ENCODE measurements at regions not wholly inside any gene's neighbourhood (a gene's known extent, or its start where the extent isn't known, plus 50 kb on each side); places are given as distances from the start of the nearest gene placed in this dataset.

DNA sequence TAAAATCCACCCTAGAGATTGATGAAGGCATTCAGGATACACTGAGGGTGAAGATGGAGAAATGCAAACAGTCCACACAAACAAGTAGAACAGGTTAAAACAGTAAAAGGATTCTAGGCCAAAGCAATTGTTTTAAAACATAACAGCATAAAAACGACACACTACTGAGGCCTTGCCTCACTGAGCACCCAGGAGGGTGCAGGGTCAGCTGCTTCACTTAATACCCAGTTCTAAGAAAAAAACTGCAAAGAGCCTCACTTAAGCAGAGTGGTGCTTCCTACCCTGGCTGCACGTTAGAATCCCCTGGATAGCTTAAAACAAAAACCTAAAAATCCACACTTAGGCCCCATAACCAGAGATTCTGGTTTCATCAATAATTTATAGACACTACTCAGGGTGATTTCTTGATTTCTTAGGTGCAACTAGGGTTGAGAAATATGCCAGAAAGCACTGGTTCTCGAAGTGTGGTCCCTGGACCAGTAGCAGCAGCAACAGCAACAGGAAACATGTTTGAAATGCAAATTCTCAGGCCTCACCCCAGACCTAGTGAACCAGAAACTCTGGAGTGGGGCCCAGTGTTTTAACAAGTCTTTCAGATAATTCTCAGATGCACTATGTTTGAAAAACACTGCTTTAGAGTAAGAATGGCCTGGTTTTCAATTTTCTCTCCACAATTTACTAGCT lies 279.1 kb downstream of the ZEB2 start:
- no peak for FAIRE-seq

DNA sequence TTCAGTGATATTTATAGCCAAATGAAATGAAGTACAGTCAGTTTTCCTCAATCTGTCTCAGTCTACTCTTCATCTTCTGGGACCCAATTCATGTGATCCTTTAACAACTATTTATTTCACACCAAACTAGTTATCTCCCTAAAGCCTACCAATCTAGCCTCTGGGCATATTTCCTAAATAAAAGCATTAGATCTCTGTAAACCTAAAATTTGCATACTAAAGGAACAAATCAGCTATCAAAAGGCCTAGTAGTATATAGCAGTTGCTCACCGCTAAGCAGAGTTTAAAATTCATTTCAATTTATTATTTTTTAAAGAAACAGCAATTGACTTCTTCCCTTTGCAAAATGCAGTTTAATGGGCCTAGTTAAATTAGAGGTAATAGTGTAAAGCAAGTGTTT lies 280.2 kb downstream of the ZEB2 start:
- FAIRE-seq, result no peak

DNA sequence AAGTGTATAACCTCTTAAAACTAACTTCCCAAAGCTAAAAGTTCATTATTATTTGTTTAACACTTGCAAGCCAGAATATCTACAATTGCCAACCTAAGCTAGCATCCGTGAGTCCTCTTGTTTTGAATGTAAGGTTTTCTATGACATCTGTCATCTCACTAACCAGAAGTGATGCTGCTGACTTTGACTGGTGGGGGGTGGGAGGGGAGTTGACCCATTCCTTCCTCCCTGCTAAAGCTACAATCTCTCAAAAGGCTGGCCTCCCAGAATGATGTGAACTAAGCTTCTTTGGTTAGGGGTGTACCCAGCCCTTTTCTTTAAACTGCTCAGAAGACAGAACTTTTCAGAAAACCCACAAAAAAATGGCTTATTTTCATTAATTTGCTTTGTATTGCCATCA lies 280.6 kb downstream of the ZEB2 start:
- no peak for FAIRE-seq

DNA sequence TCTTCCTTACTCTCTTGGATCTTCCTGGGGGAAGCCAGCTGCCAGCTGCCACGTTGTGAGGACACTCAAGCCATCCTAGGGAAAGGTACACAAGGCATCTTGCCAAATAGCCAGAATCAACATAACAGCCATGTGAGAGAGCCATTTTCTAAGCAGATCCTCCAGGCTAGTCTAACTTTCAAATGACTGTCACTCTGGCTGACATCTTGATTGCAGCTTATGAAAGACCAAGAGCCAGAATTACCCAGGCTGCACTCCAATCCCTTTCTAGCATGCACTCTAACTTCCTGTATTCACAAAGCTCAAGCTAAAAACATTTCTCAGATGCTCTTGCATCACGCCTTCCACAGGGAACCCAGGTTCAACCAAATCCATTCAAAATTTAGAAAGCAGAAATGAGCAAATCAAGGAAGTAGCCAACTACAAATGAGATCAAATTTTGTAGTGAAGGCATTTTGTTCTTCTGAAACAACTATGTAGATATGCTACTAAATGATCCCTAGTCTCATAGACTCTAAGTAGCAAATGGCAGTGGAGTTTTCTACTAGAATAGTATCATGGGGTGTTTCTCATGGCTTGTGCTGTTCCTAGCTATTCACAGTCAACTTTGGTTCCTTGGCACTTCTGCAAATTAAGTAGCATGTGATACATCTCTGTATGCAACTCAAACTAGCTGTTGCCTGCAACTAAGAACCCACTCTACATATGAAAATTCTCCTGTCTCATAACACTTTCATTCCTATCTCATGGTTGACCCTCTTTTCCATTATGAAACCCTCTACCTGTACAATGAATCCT lies 281.9 kb downstream of the ZEB2 start:
- FAIRE-seq, result no peak

DNA sequence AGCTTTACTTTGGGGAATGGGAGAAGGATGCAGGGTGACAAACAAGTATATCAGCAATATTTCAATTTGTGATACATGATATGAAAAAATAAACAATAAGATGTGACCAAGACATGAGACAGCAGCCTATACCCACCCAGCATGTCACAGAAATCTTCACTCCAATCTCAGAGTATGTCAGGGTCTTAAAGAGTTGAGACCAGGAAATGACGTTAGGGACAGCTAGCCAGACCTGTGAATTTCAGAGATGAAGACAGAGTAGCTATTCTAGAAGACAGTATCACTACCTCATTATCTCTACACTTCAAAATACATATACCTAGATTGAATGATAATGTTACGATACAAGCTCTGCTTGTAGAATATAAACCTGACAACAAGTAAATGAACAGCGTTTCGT lies 282.8 kb downstream of the ZEB2 start:
- no peak for FAIRE-seq

DNA sequence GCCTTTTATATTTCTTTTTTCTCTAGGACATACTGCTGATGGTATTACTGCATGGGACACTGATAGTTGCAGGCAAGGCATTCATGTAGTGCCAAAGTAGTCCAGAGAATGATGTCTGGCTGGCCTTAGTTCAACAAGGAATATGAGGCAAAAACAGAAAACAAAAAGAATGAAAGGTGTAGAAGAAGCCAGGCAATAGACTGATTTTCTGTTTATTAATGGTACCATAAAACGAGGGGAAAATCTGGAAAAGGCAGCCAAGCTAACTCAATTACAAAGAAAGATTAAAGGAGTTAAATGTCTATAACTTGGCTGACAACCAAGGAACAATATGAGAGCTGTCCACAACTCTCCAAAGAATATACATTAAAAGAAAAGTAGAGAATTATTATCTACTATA lies 284.9 kb downstream of the ZEB2 start:
- no peak for FAIRE-seq

DNA sequence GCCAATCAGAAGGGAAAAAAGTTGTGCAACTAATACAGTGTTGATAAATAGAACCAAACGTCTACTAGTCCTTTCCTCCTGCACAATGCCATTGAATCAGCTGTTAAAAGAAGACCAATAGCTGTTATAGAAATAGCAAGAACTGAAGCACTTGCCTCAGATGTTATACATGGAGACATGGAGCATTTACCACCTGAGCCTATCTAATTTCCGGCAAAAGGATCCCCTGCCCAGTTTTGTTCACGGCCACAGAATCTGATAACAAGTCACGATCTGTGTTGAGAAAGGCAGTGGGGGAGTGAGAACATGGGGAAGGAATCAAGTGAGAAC lies 285.4 kb downstream of the ZEB2 start:
- no peak for FAIRE-seq

DNA sequence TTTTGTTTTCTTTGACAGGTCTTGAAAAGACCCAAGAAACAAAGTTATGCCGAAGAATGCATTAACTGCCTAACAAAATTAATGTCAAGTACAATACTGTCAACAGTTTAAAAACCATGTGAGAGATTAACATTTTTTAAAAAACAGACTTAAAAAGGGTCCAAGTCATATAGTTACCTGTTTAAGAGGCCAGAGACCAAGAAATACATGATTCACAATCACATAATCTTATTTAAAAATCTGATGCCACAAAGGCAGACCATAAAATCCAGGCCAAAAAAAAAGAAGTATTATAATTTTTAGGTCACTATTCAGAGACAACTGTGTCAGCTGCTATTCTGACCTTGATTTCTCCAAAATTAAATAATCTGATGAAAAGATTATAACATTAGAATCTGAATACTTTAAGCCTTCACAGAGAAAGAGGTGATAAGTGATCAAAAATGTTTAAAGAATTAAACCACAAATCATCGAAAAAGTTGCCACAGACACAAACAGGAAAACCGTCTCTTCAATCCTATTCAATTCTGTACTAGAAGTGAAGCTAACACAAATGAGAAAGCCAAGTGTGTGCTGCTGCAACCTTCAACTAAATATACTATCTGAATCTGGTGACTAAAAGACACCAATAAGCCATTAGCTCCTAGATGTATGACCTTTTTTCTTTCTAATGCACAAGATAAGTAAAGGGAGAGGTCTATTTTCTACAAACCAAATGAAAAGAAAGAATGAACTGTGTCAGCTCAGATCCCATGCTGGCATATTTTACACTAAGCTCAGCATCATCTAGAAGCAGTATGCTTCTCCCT lies 286.0 kb downstream of the ZEB2 start:
- FAIRE-seq, result no peak

DNA sequence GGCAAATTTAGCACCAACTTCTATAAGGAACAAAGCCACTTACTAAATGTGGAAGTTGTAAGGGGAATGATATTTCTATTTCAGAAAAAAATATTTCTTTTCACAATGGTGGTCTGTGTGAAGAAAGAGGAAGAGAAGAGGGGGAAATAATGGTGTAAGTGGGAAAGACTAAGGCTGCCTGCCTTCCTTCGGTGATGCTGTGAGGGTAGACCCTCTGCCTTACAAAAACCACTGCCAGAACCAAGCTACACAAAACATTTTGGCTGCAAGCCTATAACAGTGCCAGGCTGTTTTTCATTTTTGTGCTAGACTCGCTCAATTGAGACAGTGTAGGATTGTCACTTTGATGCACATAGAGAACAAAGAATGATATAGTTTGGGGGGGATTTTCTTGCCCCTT lies 286.6 kb downstream of the ZEB2 start:
- no peak for FAIRE-seq

DNA sequence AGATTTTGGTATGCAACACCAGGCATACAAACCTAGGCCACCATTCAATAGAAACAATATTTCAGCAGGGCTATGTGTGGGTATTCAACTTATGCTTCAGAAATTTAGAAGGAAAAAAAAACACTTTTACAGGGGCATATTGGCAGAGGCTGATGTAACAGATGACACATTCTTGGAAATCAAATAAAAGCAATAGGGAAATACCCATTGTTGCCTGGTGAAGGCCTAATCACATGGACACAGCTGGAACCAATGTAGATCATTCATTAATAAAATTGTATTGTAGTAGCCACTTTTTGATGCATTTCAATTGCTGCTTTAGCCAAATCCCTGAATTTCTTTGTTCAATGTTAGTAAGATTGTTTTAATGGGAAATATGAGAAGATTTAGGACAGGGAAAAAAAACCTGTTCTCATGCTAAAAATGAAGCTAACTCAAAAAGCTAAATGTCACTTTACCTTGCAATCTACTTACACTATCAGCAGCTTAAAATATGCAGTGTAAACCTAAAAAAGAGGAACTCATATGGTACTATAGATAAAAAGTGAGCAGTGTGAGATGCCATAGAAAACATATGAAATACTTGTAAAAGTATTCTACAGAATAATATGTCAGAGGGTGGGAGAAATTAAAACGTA lies 289.4 kb downstream of the ZEB2 start:
- FAIRE-seq, result no peak

DNA sequence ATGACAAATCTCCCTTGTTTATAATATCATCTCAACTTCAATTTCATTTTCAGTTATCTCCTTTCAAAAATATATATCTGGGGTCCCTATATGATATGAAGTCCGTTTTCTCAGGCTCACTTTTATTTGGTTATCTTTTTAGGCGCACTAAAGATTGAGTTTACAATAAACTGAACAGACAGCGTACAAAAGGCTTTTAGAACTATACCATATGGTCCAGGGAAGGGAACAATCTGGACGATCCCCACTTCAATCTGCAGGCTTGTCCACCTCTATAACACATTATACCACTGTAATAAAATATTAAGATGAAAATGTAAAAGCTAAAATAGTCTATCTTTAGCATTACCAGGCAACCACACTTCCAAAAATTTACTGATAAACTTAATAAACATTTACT lies 289.9 kb downstream of the ZEB2 start:
- FAIRE-seq, result peak; percentile 3

DNA sequence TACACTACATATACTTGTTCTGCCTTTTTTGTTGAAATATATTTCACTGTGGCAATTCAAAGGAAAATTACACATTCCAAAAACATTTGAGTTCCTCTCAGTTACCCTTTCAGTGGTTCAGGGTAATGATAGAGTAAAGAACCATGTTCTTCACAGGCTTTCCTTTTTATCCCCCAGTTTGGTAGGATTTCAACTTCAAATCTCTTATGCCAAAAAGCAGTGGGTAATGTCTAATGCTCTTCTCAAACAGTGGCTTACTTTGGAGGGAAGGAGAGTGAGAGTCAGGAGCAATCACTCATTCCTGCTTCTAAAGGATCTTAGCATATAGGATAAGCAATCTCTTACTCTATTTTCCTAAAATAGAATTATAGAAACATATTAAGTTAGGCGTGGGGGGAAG lies 290.6 kb downstream of the ZEB2 start:
- no peak for FAIRE-seq

DNA sequence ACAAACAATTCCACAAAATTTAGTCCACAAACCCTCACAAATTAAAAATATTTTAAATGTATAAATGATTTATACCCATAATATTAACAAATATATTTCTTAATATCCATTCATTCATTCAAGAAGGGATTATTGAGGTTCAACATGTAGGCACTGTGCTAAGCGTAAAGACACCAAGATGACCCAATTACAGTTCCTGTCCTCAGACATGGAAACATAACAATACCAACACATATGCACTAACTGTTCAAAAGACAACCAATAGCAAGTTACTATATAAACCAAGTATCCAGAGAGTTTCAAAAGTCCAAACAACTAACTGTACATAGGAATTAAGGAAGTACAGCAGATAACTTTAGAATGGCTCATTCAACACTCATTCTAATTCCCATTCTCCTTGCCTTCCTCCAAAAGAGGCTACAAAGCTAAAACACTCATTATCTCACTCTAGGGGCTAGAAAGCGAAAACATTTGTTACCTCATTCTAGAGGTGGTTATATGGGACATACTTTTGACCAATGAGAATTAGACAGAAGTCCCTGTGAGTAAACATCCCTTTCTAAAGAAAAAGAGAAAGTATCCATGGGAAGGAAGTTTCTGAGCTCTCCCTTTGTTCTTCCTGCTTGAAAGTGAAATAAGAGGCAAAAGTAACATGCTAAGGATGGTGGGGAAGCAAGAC lies 292.4 kb downstream of the ZEB2 start:
- no peak for FAIRE-seq

DNA sequence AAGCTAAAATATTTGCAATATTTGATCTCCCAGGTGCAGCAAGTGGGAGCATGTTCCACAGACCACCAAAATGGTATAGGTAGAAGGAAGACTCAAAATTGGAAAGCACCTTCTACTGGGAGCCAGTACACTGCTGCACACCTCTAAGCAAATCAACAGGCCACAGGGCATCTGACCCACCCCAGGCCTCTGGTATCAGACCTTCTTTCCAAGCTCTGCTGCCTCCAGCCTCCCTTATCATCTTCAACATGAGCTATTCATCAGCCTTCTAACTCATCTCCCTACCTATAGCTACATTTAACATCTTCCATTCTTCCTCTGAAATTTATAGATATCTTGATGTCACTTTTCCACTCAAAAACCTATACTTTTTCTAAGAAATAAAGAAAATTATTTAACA lies 294.8 kb downstream of the ZEB2 start:
- no peak for FAIRE-seq

DNA sequence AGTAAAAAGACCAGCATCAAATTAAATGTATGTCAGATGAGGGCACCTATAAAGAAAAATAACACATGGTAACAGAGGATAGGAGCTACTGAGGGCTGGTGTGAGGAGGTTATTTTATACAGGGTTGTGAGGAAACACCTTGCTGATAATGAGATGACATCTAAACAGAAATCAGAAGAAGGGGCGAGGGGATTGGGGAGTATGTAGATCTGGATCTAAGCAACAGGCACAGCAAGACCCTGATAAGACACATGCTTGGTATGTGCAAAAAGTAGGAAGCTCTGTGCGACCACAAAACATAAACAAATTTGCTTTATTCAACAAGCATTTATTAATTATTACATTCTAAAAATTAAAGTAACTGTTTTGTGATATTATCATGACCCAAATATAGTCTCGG lies 295.4 kb downstream of the ZEB2 start:
- FAIRE-seq, result no peak

DNA sequence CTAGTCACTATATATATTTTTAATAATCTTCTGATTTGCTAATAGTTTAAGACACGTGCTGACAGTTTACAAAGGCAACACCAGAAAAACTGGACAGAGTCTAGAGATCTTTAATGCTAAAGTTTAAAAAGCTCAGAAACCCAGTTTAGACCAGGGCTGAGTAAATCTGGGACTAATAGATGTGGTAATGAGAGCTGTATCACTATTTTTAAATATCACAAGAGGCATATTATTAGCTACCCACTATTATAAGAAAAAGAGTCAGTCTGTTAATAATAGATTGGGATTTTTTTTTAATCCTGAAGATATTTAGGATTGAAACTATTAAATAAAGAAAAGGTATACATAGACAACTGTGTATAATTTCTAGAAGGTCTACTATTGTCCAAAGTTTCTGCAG lies 299.9 kb downstream of the ZEB2 start:
- no peak for FAIRE-seq

DNA sequence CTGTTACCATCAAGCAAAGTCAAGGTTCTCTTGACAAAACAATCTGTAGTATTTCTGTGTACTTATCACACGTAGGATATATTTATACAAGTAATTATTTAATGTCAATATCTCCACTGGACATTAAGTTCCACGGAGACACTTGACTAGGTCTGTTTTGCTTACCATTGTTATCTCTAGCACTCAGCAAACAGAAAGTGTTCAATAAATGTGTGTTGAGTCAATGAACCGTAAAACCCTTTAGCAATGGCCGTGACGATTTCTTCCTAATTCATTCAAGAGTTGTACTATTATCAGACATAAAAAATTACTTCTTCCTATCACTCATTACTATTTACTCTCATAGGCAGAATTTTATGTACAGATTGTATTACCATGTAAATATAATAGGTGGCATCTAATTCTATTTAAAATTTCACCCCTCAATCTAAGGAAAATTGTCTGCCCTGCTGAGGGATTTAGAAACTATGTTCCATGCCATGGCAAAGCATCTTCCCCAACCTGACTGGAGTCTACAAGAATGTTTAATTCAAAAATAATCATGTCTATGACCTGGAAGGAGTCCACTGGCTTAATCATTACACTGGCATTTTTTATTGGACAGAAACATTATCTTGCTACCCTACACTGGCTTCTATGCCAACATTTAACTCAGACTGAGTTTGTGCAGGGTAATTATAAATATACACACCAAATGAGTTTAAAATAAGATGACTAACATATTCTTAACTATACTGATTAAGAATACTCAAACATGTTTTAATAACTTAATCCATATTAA lies 301.9 kb downstream of the ZEB2 start:
- no peak for FAIRE-seq

DNA sequence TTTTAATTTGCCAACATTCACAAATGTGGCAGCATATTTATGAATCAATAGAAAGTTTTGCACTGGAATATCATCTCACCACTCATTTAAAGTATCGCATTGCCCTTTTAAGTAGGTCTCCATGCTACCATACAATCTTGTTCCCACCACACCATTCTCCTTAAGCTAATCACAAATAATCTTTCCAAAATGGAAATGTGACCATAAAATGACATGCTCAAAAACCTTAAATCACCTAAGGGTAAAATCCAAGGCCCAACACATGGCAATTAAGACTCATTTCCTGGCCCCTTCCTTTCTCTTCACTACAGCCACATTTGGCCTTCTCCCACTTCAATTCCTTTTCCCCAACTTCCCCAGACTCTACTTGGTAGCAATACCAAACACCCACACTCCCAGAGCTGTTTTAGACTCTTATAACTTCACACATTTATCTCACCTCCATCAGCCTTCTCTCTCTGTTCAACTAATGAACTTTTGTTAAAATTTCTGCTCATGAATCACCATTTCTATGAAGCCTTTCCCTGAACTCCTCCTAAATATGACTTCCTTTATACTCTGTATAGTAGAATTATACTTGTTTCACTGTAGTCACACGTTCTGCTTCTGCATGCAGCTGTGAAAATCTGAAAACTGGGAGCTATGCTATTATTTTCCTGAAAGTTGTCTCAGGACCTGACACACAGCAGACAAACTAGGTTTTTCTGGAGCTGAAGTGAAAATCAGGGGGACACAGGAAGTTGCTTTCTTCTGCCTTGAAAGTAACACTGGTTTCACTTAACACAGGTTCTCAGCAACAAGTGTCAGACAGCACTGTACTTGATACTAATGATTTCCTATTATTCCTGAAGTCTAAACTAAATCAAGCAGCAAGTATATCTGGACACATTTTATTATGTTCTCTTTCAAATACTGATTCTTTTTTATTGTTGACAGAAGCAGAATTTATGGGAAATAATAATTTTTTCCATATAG lies 303.9 kb downstream of the ZEB2 start:
- FAIRE-seq, result no peak

DNA sequence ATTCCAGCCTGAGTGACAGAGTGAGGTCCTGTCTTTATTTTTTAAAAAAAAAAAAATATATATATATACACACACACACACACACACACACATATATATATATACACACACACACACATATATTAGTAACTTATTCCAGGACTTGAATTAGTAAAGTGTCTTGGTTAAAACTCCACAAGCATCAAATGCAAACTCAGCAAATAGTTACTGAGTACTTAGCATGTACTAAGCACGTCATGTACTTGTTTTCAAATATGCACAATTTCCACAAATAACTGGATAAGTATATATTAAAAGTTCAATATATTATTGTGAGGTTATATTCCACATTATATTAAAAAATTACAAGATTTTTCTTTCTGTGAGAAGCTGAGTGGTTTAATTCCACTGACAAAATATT lies 304.7 kb downstream of the ZEB2 start:
- no peak for FAIRE-seq

DNA sequence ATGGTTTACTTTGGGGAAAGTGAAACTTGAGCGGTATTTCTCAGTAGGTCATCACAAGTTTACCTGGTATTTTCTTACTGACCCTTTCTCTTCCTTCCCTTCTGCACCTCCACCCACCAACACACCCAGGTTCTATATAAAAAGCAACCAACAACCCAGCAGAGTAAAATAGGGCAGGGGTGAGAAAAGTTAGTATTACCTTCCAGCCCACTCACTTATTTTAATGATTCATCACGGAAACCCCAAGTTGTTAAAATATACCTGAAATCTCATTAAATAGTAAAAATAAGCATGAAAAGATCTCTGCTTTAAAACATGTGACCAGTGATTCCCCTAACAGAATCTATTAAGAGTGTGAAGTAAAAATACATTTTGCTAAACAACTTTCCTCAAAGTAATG lies 306.1 kb downstream of the ZEB2 start:
- no peak for FAIRE-seq

DNA sequence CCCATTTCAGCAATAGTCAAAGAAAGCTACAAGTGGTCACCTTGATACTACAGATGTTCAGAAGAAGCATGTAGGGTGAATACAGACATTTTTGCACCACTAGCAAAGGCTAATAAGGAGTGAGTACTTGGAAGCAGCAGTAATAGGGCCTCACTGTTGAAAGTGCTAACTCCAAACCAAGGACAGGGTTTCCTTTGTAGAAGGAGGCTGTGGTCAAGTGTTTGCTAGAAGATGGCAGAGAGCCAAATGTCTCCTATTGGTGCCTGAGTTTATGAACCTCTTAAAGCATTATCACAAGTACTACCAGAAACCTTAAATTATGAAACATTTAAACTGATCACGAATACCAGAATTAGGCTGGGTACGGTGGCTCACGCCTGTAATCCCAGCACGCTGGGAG lies 308.1 kb downstream of the ZEB2 start:
- no peak for FAIRE-seq

Measured in A204.1 (cell line).